Endothelial cell (in vitro differentiated cells): ENCODE measurements at regions not wholly inside any gene's neighbourhood (a gene's known extent, or its start where the extent isn't known, plus 50 kb on each side); places are given as distances from the start of the nearest gene placed in this dataset.

Experiments used
- DNase-seq: peaks from one replicate; pipeline ENCODE4 v3.0.0; 2021; ENCODE audit warnings: low spot score
- H3K27ac Mint-ChIP-seq: one replicate; pipeline ENCODE4 v1.8.0; 2021; ENCODE audit warnings: mixed read lengths, inconsistent platforms; ENCODE audit not compliant: unreplicated experiment
- H3K27me3 Mint-ChIP-seq: one replicate; pipeline ENCODE4 v1.8.0; 2021; ENCODE audit warnings: mild to moderate bottlenecking, moderate library complexity, mixed read lengths, inconsistent platforms; ENCODE audit not compliant: unreplicated experiment
- H3K36me3 Mint-ChIP-seq: one replicate; pipeline ENCODE4 v1.8.0; 2021; ENCODE audit warnings: mild to moderate bottlenecking, low read depth, mixed read lengths, inconsistent platforms; ENCODE audit not compliant: unreplicated experiment
- H3K4me1 Mint-ChIP-seq: one replicate; pipeline ENCODE4 v1.8.0; 2021; ENCODE audit warnings: mild to moderate bottlenecking, mixed read lengths, inconsistent platforms; ENCODE audit not compliant: unreplicated experiment
- H3K4me3 Mint-ChIP-seq: one replicate; pipeline ENCODE4 v1.8.0; 2021; ENCODE audit warnings: mild to moderate bottlenecking, mixed read lengths, inconsistent platforms; ENCODE audit not compliant: unreplicated experiment
- H3K9me3 Mint-ChIP-seq: one replicate; pipeline ENCODE4 v1.8.0; 2021; ENCODE audit warnings: mixed read lengths, inconsistent platforms; ENCODE audit not compliant: unreplicated experiment
- CTCF ChIP-seq: fragments of 200-600 bp; sonication (generic); IDR thresholded peaks from one replicate; pipeline ENCODE4 v1.5.0; 2021; ENCODE audit warnings: antibody characterized with exemption; ENCODE audit not compliant: unreplicated experiment

DNA sequence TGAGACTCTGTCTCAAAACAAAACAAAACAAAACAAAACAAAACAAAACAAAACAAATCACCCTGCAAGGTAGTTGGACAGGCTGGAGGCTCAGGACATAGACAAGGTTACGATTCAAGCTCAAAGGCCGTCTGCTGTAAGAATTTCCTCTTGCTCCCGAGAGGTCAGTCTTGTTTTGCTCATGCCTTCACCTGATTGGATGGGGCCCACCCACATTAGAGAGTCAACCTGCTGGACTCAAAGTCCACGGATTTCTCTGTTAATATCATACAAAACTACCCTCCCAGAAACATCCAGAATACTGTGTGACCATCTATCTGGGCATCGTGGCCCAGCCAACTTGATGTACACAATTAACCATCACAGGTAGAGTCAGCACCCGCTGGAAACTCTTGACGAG is 330.0 kb upstream of the EEF2KMT start:
- Mint-ChIP-seq H3K4me1 (peaks cover 15% of the 10 kb centered on the region), H3K9me3 (no peaks in the 10 kb centered on the region), H3K36me3 (no peaks in the 10 kb centered on the region), H3K4me3 (no peak overlapping the region), H3K27me3 (peaks cover 9% of the 10 kb centered on the region), H3K27ac (no peak overlapping the region)
- DNase-seq = no peak
- no peak for TF ChIP-seq CTCF

DNA sequence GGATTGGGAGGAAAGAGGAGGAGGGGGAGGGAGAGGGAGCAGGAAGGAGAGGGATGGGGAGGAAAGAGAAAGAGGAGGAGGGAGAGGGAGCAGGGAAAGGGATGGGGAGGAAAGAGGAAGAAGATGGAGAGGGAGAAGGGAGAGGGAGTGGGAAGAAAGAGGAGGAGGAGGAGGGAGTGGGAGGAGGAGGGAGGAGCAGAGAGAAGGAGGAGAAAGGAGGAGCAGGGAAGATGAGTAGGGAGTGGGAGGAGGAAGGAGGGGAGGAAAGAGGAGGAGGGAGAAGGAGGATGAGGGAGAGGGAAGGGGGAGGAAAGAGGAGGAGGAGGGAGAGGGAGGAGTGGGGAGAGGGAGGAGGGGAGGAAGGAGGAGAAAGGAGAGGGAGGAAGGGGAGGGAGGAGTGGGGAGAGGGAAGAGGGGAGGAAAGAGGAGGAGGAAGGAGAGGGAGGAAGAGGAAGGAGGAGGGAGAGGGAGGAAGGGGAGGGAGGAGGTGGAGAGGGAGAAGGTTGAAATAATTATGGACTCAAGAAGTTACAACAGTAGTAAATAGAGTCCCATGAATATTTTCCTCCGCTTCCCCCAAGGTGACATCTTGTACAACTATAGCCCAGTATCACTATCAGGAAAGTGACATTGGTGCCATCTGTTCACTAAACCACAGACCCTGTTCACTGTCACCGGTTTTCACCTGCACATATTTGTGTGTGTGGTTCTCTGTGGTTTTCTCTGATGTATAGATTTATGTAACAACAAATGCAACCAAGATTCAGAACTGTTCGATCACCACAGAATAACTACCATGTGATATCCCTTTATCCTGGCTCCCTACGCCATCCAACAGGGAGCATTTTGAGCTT is 325.3 kb upstream of the EEF2KMT start:
- TF ChIP-seq CTCF = no peak
- H3K27ac Mint-ChIP-seq = no peak overlapping the region
- no peak for DNase-seq
- peaks cover 9% of the 10 kb centered on the region for H3K4me1 Mint-ChIP-seq
- no peak overlapping the region for H3K4me3 Mint-ChIP-seq
- H3K9me3 Mint-ChIP-seq = no peaks in the 10 kb centered on the region
- H3K36me3 Mint-ChIP-seq = no peaks in the 10 kb centered on the region
- peaks cover 2% of the 10 kb centered on the region for H3K27me3 Mint-ChIP-seq

DNA sequence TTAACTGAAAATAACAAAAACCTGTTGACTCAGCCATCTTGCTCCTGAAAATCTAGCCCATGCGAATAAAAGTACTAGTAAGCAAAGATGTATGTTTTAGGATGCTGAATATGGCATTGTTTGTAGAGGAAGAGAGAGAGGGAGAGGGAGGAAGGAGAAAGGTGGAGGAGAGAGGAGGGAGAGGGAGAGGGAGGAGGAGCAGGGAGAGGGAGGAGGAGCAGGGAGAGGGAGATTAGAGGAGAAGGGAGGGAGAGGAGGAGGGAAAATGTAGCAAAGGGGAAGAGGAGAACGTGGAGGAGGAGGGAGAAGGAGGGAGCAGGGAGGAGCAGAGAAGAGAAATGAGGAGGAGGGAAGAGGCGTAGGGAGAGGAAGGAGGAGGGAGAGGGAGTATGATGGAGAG is 324.5 kb upstream of the EEF2KMT start:
- H3K4me3 Mint-ChIP-seq = no peak overlapping the region

DNA sequence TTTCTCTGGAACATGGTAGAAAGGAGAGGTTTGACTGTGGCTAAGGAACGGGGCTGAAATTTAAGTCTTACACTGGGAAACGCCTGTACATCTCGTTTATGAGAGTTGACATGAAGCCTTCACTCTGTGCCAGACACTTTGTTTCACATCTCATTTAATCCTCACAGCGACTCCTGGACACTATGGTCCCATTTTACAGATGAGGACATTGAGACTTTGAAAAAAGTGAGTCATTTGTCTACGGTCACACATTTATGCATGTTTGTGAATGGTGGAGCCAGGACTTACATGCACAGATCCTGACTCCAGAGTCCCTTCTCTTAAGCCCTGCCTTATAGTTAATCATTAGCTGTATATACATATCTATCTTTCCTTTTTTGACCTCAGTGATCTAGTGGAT is 318.4 kb upstream of the EEF2KMT start:
- Mint-ChIP-seq H3K4me1 (no peaks in the 10 kb centered on the region), H3K27ac (no peak overlapping the region), H3K36me3 (no peaks in the 10 kb centered on the region), H3K9me3 (no peaks in the 10 kb centered on the region), H3K4me3 (no peak overlapping the region), H3K27me3 (peaks cover 4% of the 10 kb centered on the region)
- TF ChIP-seq CTCF = no peak
- no peak for DNase-seq

More for the DNA sequence above, 324.5 kb upstream of the EEF2KMT start:
- no peaks in the 10 kb centered on the region for H3K36me3 Mint-ChIP-seq
- no peak overlapping the region for H3K27ac Mint-ChIP-seq
- no peak for TF ChIP-seq CTCF
- no peaks in the 10 kb centered on the region for H3K9me3 Mint-ChIP-seq
- peaks cover 9% of the 10 kb centered on the region for H3K4me1 Mint-ChIP-seq
- H3K27me3 Mint-ChIP-seq = peaks cover 2% of the 10 kb centered on the region
- no peak for DNase-seq

DNA sequence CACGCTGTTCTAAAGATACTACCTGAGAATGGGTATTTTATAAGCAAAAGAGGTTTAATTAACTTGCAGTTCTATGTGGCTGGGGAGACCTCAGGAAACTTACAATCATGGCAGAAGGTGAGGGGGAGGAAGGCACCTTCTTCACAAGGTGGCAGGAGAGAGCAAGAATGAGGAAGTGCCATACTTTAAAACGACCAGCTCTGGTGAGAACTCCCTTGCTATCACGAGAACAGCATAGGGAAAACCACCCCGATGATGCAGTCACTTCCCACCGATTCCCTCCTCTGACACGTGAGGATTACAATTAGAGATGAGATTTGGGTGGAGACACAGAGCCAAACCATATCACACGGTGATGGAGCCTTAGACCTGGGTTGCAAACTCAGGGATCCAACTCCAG is 317.5 kb upstream of the EEF2KMT start:
- Mint-ChIP-seq H3K4me1 (no peaks in the 10 kb centered on the region), H3K9me3 (no peaks in the 10 kb centered on the region), H3K27me3 (peaks cover 4% of the 10 kb centered on the region), H3K36me3 (no peaks in the 10 kb centered on the region), H3K27ac (no peak overlapping the region), H3K4me3 (no peak overlapping the region)
- no peak for TF ChIP-seq CTCF
- DNase-seq = no peak
